ENCODE measurements at regions not wholly inside any gene's neighbourhood (a gene's known extent, or its start where the extent isn't known, plus 50 kb on each side); places are given as distances from the start of the nearest gene placed in this dataset.

- TF ChIP-seq CTCF (IDR thresholded peaks at IDR 0.05) (no peak), POLR2A (IDR thresholded peaks at IDR 0.05) (no peak)
- intact Hi-C loops (cut with DNase I): no loop called here
- Histone ChIP-seq H3K27me3 (no peaks in the 10 kb centered on the region), H3K4me1 (peaks cover 25 to 42% of the 10 kb centered on the region in 2 donors), H3K27ac (no peak overlapping the region), H3K4me3 (replicated peaks in 1 of 3) (no peak overlapping the region), H3K9me3 (no peaks in the 10 kb centered on the region), H3K36me3 (no peaks in the 10 kb centered on the region)
- no peak for DNase-seq
- WGBS, 2 donors: 88 to 94% methylated on average over 12 of the region's 12 CpGs
Measured at GRCh38 chr16:85326113-85326793, 214.0 kb upstream of the CIBAR2 start.

- no peak overlapping the region for H3K4me3 ChIP-seq (replicated peaks in 1 of 3)
- no peaks in the 10 kb centered on the region for H3K9me3 ChIP-seq
- H3K36me3 ChIP-seq: no peaks in the 10 kb centered on the region
- H3K4me1 ChIP-seq: peaks cover 19 to 37% of the 10 kb centered on the region in 2 donors
- H3K27me3 ChIP-seq: no peaks in the 10 kb centered on the region
- TF ChIP-seq CTCF (IDR thresholded peaks at IDR 0.05): no peak
- TF ChIP-seq POLR2A (IDR thresholded peaks at IDR 0.05): no peak
- DNase-seq: no peak
- H3K27ac ChIP-seq: no peak overlapping the region
- intact Hi-C loops (cut with DNase I): no loop called here
- WGBS, 2 donors: 95% methylated on average over 7 to 8 of the region's 8 CpGs
Measured at GRCh38 chr16:85326794-85327181, 214.5 kb upstream of the CIBAR2 start.

- Histone ChIP-seq H3K36me3 (no peaks in the 10 kb centered on the region), H3K9me3 (no peaks in the 10 kb centered on the region), H3K27me3 (no peaks in the 10 kb centered on the region), H3K27ac (peak overlapping the region in 2 of 3 donors; percentile 2 to 23), H3K4me3 (replicated peaks in 1 of 3) (no peak overlapping the region), H3K4me1 (peaks cover 10 to 26% of the 10 kb centered on the region in 2 donors)
- intact Hi-C loops (cut with DNase I): no loop called here
- 40 to 45% methylated on average over 12 to 14 of the region's 21 CpGs for WGBS, 2 donors
- DNase-seq: peak; percentile 68 to 69
- TF ChIP-seq POLR2A (IDR thresholded peaks at IDR 0.05) (no peak), CTCF (IDR thresholded peaks at IDR 0.05) (no peak)
Measured at GRCh38 chr16:85327731-85328675, 215.7 kb upstream of the CIBAR2 start.

- DNase-seq: no peak
- WGBS, 2 donors: 47% methylated on average over 3 to 7 of the region's 17 CpGs
- Histone ChIP-seq H3K4me3 (replicated peaks in 1 of 3) (no peak overlapping the region), H3K9me3 (no peaks in the 10 kb centered on the region), H3K27me3 (no peaks in the 10 kb centered on the region), H3K4me1 (peaks cover 10 to 26% of the 10 kb centered on the region in 2 donors), H3K36me3 (no peaks in the 10 kb centered on the region), H3K27ac (peak overlapping the region in 1 of 3 donors; percentile 2)
- intact Hi-C loops (cut with DNase I): no loop called here
- TF ChIP-seq POLR2A (IDR thresholded peaks at IDR 0.05): no peak
Measured at GRCh38 chr16:85328676-85329058, 216.4 kb upstream of the CIBAR2 start.

GRCh38 chr16:85329059-85329812, 217.0 kb upstream of the CIBAR2 start:
- H3K36me3 ChIP-seq: no peaks in the 10 kb centered on the region
- WGBS, 2 donors: 70 to 73% methylated on average over 16 to 25 of the region's 28 CpGs
- no peak overlapping the region for H3K27ac ChIP-seq
- TF ChIP-seq CTCF (IDR thresholded peaks at IDR 0.05) (no peak), POLR2A (IDR thresholded peaks at IDR 0.05) (no peak)
- no peaks in the 10 kb centered on the region for H3K27me3 ChIP-seq
- H3K9me3 ChIP-seq: no peaks in the 10 kb centered on the region
- intact Hi-C loops (cut with DNase I): no loop called here
- no peak for DNase-seq
- no peak overlapping the region for H3K4me3 ChIP-seq (replicated peaks in 1 of 3)
- H3K4me1 ChIP-seq: peaks cover 10 to 26% of the 10 kb centered on the region in 2 donors

Data from thyroid gland (tissue), 4 donors.